ENCODE measurements at regions not wholly inside any gene's neighbourhood (a gene's known extent, or its start where the extent isn't known, plus 50 kb on each side); places are given as distances from the start of the nearest gene placed in this dataset.

DNA sequence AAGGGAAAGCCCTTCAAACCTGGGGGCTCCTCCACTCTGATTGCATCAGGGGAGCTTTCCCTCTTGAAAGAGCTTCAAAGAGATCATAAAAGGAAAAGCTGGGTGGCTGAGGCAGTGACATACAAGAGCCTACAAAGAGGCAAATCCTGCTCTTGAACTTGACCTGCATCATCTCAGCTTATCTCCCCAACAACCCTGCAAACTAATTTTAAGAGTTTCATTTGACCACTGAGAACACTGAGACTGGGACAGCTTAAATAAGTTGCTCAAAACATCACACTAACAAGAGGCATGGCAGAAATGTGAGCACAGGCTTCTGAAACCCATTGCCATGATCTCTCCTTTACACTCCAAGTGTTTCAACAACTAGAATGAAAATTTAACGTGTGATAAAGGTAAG is 101.6 kb upstream of the PPARGC1A start:
- TF ChIP-seq, protein P1, sequence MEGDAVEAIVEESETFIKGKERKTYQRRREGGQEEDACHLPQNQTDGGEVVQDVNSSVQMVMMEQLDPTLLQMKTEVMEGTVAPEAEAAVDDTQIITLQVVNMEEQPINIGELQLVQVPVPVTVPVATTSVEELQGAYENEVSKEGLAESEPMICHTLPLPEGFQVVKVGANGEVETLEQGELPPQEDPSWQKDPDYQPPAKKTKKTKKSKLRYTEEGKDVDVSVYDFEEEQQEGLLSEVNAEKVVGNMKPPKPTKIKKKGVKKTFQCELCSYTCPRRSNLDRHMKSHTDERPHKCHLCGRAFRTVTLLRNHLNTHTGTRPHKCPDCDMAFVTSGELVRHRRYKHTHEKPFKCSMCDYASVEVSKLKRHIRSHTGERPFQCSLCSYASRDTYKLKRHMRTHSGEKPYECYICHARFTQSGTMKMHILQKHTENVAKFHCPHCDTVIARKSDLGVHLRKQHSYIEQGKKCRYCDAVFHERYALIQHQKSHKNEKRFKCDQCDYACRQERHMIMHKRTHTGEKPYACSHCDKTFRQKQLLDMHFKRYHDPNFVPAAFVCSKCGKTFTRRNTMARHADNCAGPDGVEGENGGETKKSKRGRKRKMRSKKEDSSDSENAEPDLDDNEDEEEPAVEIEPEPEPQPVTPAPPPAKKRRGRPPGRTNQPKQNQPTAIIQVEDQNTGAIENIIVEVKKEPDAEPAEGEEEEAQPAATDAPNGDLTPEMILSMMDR (IDR thresholded peaks at IDR 0.05), result no peak
- no peak for TF ChIP-seq POLR2A (IDR thresholded peaks at IDR 0.05; ENCODE audit: low read length)
- TF ChIP-seq HDAC2 (IDR thresholded peaks at IDR 0.05), result no peak
- no peak for TF ChIP-seq BHLHE40 (IDR thresholded peaks at IDR 0.05; ENCODE audit: low read depth, low read length)
- no peak for TF ChIP-seq RFX5 (IDR thresholded peaks at IDR 0.05)
- TF ChIP-seq EP300 (IDR thresholded peaks at IDR 0.05), result no peak
- no peak for TF ChIP-seq HOXA7 (CRISPR knock-in tag; IDR thresholded peaks at IDR 0.05)
- no peak for TF ChIP-seq MYC (IDR thresholded peaks at IDR 0.05; ENCODE audit: borderline replicate concordance, low read length)
- no peak for TF ChIP-seq SMC3 (IDR thresholded peaks at IDR 0.05)
- TF ChIP-seq GATA3 (IDR thresholded peaks at IDR 0.05; ENCODE audit: borderline replicate concordance), result no peak
- no peak for TF ChIP-seq CBX8 (IDR thresholded peaks at IDR 0.05)
- no peak for TF ChIP-seq CBX2 (IDR thresholded peaks at IDR 0.05; ENCODE audit: borderline replicate concordance, low read depth)

All from A549 (cell line).